PC-3 (cell line): ENCODE measurements at regions not wholly inside any gene's neighbourhood (a gene's known extent, or its start where the extent isn't known, plus 50 kb on each side); places are given as distances from the start of the nearest gene placed in this dataset.
A peak's percentile ranks its signal among the peaks of the same experiment; 100 is the strongest.

Source experiments
- ATAC-seq: fragments of 200-7000 bp; cut with Tn5 transposase; 2 replicates; pipeline ENCODE4 v1.9.1; 2020; ENCODE audit warnings: mild to moderate bottlenecking, moderate library complexity
- BruUV-seq: library from RNA; stranded (reverse); fragments of 400-500 nt; replicated peaks from 2 replicates; lab custom pipeline; 2021; lab: Mats Ljungman, UMichigan
- CTCF ChIA-PET: fragments of 300-600 bp; sonication (Branson Sonifier 250); formaldehyde crosslinking; loops from one replicate; lab custom pipeline; 2022; ENCODE audit warnings: antibody characterized with exemption; lab: Charles Lee
- POLR2A ChIA-PET: fragments of 300-600 bp; sonication (Branson Sonifier 250); formaldehyde crosslinking; loops from one replicate; lab custom pipeline; 2022; ENCODE audit warnings: antibody characterized with exemption; ENCODE audit not compliant: unreplicated experiment; lab: Charles Lee
- DNase-seq: peaks from one replicate; pipeline ENCODE4 v3.0.0-alpha.2; 2015
- H2AFZ ChIP-seq: fragments of 300-600 bp; sonication (generic); 2 replicates; pipeline ENCODE4 v1.6.0; 2016; ENCODE audit warnings: antibody characterized with exemption, low read length
- H3F3A ChIP-seq: fragments of 300-600 bp; sonication (generic); one replicate; pipeline ENCODE4 v1.6.0; 2017; ENCODE audit warnings: antibody characterized with exemption, low read length, control low read depth, mild to moderate bottlenecking; ENCODE audit not compliant: unreplicated experiment
- H3K27ac ChIP-seq: fragments of 300-600 bp; sonication (generic); 2 replicates; pipeline ENCODE4 v1.5.1; 2016; ENCODE audit warnings: mild to moderate bottlenecking, low read length
- H3K27me3 ChIP-seq: fragments of 300-600 bp; sonication (generic); 2 replicates; pipeline ENCODE4 v1.6.1; 2016; ENCODE audit warnings: low read length, mixed read lengths
- H3K36me3 ChIP-seq: fragments of 300-600 bp; sonication (generic); 2 replicates; pipeline ENCODE4 v1.6.1; 2016; ENCODE audit warnings: low read depth, mixed run types, low read length, mixed read lengths
- H3K4me1 ChIP-seq: fragments of 300-600 bp; sonication (generic); 2 replicates; pipeline ENCODE4 v1.5.1; 2016; ENCODE audit warnings: low read length; ENCODE audit not compliant: insufficient read depth
- H3K4me2 ChIP-seq: fragments of 300-600 bp; sonication (generic); 2 replicates; pipeline ENCODE4 v1.6.0; 2016; ENCODE audit warnings: low read length
- H3K4me3 ChIP-seq: fragments of 300-600 bp; sonication (generic); 2 replicates; pipeline ENCODE4 v1.5.1; 2016; ENCODE audit warnings: mild to moderate bottlenecking, low read length, mixed read lengths
- H3K79me2 ChIP-seq: fragments of 300-600 bp; sonication (generic); 2 replicates; pipeline ENCODE4 v1.6.1; 2017; ENCODE audit warnings: low read length, mixed read lengths
- H3K9ac ChIP-seq: fragments of 300-600 bp; sonication (generic); 2 replicates; pipeline ENCODE4 v1.6.0; 2016; ENCODE audit warnings: mild to moderate bottlenecking, low read length
- H3K9me2 ChIP-seq: fragments of 300-600 bp; sonication (generic); replicated peaks from 2 replicates; pipeline ENCODE4 v1.6.1; 2016; ENCODE audit warnings: mixed run types, low read length, mixed read lengths
- H3K9me3 ChIP-seq: fragments of 300-600 bp; sonication (generic); 2 replicates; pipeline ENCODE4 v1.6.1; 2016; ENCODE audit warnings: low read length, mixed read lengths
- H4K20me1 ChIP-seq: fragments of 300-600 bp; sonication (generic); 2 replicates; pipeline ENCODE4 v1.6.1; 2016; ENCODE audit warnings: low read length, mixed read lengths
- EZH2 ChIP-seq: fragments of 300-600 bp; sonication (generic); IDR thresholded peaks from one replicate; pipeline ENCODE4 v1.6.1; 2017; ENCODE audit warnings: antibody characterized with exemption, mild to moderate bottlenecking, low read length; ENCODE audit not compliant: unreplicated experiment
- EZH2phosphoT487 ChIP-seq: fragments of 300-600 bp; sonication (generic); IDR thresholded peaks from 2 replicates; pipeline ENCODE4 v1.6.1; 2018; ENCODE audit warnings: mild to moderate bottlenecking, antibody characterized with exemption, low read length, borderline replicate concordance
- intact Hi-C: fragments of 100-400 bp; cut with micrococcal nuclease; formaldehyde crosslinking; loops from 2 replicates; pipeline ENCODE4 v1.9.0; 2023
- TF ChIP-seq, protein P1 (sequence below): fragments of 300-600 bp; sonication (generic); conservative IDR thresholded peaks from 2 replicates; pipeline ENCODE4 v1.5.1; 2017; ENCODE audit warnings: antibody characterized with exemption, low read depth, mild to moderate bottlenecking, low read length

DNA sequence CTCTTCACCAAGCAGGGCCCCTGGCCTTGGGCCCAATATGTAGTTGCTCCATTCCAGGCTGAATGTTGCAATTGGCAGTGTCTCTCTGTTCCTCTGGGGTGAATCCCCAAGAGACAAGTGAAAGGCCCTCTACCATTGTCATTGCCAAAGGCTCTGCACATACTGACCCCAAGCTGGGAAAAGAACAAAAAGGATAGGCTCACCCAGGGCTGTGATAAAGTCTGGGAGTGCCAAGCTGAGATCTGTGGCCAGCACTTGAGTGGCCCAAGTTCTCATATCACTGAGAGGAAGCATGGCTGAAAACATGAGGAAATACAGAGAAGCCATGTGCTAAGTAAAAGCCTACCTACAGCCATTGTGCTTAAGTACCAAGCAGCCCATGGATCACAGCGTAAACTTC is 612.2 kb upstream of the EPHA6 start:
- Histone ChIP-seq H3K9me2 (no peaks in the 10 kb centered on the region), H3K27me3 (no peaks in the 10 kb centered on the region), H4K20me1 (no peaks in the 10 kb centered on the region), H3K27ac (no peak overlapping the region), H3K36me3 (no peaks in the 10 kb centered on the region), H3K79me2 (no peaks in the 10 kb centered on the region), H3F3A (no peaks in the 10 kb centered on the region), H3K9me3 (no peaks in the 10 kb centered on the region), H2AFZ (no peak overlapping the region), H3K4me2 (no peak overlapping the region), H3K4me1 (no peaks in the 10 kb centered on the region), H3K9ac (no peak overlapping the region), H3K4me3 (no peak overlapping the region)
- TF ChIP-seq, protein P1, sequence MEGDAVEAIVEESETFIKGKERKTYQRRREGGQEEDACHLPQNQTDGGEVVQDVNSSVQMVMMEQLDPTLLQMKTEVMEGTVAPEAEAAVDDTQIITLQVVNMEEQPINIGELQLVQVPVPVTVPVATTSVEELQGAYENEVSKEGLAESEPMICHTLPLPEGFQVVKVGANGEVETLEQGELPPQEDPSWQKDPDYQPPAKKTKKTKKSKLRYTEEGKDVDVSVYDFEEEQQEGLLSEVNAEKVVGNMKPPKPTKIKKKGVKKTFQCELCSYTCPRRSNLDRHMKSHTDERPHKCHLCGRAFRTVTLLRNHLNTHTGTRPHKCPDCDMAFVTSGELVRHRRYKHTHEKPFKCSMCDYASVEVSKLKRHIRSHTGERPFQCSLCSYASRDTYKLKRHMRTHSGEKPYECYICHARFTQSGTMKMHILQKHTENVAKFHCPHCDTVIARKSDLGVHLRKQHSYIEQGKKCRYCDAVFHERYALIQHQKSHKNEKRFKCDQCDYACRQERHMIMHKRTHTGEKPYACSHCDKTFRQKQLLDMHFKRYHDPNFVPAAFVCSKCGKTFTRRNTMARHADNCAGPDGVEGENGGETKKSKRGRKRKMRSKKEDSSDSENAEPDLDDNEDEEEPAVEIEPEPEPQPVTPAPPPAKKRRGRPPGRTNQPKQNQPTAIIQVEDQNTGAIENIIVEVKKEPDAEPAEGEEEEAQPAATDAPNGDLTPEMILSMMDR, result no peak
- TF ChIP-seq EZH2phosphoT487 (no peak), EZH2 (no peak)
- ChIA-PET POLR2A (no interaction called here), CTCF (no interaction called here)
- DNase-seq (no peak), ATAC-seq (no peak)
- intact Hi-C loops, result no loop called here
- BruUV-seq, result no TSS peak

DNA sequence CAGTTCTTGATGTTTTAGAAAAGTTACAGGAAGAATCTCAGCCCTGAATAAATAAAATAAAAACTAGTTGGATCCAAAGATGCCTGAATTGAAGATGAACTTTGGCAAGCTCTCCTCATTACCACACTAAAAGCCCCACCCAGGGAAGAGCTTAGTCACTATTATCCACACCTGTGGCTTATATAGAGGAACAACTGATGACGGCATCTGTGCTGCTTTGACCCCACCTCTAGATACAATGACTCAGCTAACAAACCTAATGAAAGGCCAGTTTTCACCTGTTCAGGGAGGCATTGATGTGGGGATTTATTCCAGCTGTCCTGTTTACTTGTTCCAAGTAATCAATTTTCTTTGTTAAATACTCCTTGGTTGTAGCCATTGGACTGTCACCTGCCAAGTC is 604.7 kb upstream of the EPHA6 start:
- Histone ChIP-seq H3K27ac (peak overlapping the region; percentile 48; the same call in 1 of the 2 replicates), H3K4me1 (peaks cover 9% of the 10 kb centered on the region; the same call in 1 of the 2 replicates), H3K9ac (no peak overlapping the region), H3K36me3 (no peaks in the 10 kb centered on the region), H3K4me3 (no peak overlapping the region), H4K20me1 (no peaks in the 10 kb centered on the region), H2AFZ (no peak overlapping the region), H3K27me3 (no peaks in the 10 kb centered on the region), H3K79me2 (no peaks in the 10 kb centered on the region), H3K9me2 (no peaks in the 10 kb centered on the region), H3K4me2 (0 out of 2 replicates have a peak overlapping the region, but pooled peaks have one; percentile 6), H3K9me3 (no peaks in the 10 kb centered on the region), H3F3A (no peaks in the 10 kb centered on the region)
- peak; percentile 98 for ATAC-seq
- intact Hi-C loops, result loop anchor here (10.0 kb wide), 1 partner anchor 685 kb away; no protein-coding TSS in a partner anchor
- no TSS peak for BruUV-seq
- POLR2A ChIA-PET, result no interaction called here
- TF ChIP-seq EZH2 (no peak), EZH2phosphoT487 (no peak)
- TF ChIP-seq, protein P1, result no peak
- DNase-seq, result peak; percentile 79
- CTCF ChIA-PET, result no interaction called here

DNA sequence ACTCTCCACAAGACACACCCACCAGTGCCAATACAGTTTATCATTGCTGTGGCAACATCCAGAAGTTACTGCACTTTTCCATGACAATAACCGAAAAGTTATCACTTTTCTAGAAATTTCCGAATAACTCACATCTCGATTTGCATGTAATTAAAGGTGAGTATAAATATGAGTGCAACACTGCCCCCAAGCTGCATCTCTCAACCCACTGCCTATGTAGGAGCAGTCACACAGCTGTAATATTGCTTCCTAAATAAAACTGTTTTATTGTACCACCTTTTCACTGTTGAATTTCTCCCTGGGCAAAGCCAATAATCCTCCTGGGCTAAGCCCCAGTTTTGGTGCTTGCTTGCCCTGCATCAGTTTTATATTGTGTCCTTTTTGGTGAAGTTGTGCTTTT is 601.0 kb upstream of the EPHA6 start:
- TF ChIP-seq, protein P1, result peak; percentile 61
- TF ChIP-seq EZH2 (no peak), EZH2phosphoT487 (no peak)
- Histone ChIP-seq H3K4me1 (peaks cover 9% of the 10 kb centered on the region; the same call in 1 of the 2 replicates), H3K4me2 (no peak overlapping the region), H3K9me2 (no peaks in the 10 kb centered on the region), H3K4me3 (no peak overlapping the region), H3K27ac (no peak overlapping the region), H4K20me1 (no peaks in the 10 kb centered on the region), H3K36me3 (no peaks in the 10 kb centered on the region), H2AFZ (no peak overlapping the region), H3F3A (no peaks in the 10 kb centered on the region), H3K9ac (no peak overlapping the region), H3K79me2 (no peaks in the 10 kb centered on the region), H3K27me3 (no peaks in the 10 kb centered on the region), H3K9me3 (no peaks in the 10 kb centered on the region)
- ATAC-seq (peak; percentile 61; the same call in 1 of the 2 replicates), DNase-seq (peak; percentile 36)
- no TSS peak for BruUV-seq
- CTCF ChIA-PET, result no interaction called here
- intact Hi-C loops, result loop anchor here (10.0 kb wide), 1 partner anchor 689 kb away; no protein-coding TSS in a partner anchor
- POLR2A ChIA-PET, result no interaction called here
